Activated T-helper 1 cell treated with Interleukin-2 at 50 U/mL for 16 hours (primary cell): ENCODE measurements at regions not wholly inside any gene's neighbourhood (a gene's known extent, or its start where the extent isn't known, plus 50 kb on each side); places are given as distances from the start of the nearest gene placed in this dataset.

Experiments used
- DNase-seq: peaks from one replicate; pipeline ENCODE4 v3.0.0-alpha.2; 2020; ENCODE audit warnings: low read depth

GRCh38 chr10:129107525-129107924 lies 359.5 kb upstream of the MGMT start:
- DNase-seq, result no peak

GRCh38 chr10:129108378-129108777 lies 358.7 kb upstream of the MGMT start:
- no peak for DNase-seq

- DNase-seq, result no peak
Observed at GRCh38 chr10:129108994-129109393, 358.0 kb upstream of the MGMT start.

GRCh38 chr10:129110780-129111179 lies 356.3 kb upstream of the MGMT start:
- no peak for DNase-seq

- no peak for DNase-seq
Observed at GRCh38 chr10:129111922-129112321, 355.1 kb upstream of the MGMT start.

- no peak for DNase-seq
Observed at GRCh38 chr10:129114588-129114987, 352.5 kb upstream of the MGMT start.

- no peak for DNase-seq
Observed at GRCh38 chr10:129116371-129116770, 350.7 kb upstream of the MGMT start.

- no peak for DNase-seq
Observed at GRCh38 chr10:129120441-129120840, 346.6 kb upstream of the MGMT start.

GRCh38 chr10:129122846-129123245 lies 344.2 kb upstream of the MGMT start:
- DNase-seq, result no peak

GRCh38 chr10:129123428-129123827 lies 343.6 kb upstream of the MGMT start:
- no peak for DNase-seq

GRCh38 chr10:129126982-129127381 lies 340.1 kb upstream of the MGMT start:
- no peak for DNase-seq

GRCh38 chr10:129131457-129132132 lies 335.4 kb upstream of the MGMT start:
- DNase-seq, result no peak

- no peak for DNase-seq
Observed at GRCh38 chr10:129133856-129134255, 333.2 kb upstream of the MGMT start.

GRCh38 chr10:129134371-129134770 lies 332.7 kb upstream of the MGMT start:
- no peak for DNase-seq

- no peak for DNase-seq
Observed at GRCh38 chr10:129135624-129136023, 331.4 kb upstream of the MGMT start.

- no peak for DNase-seq
Observed at GRCh38 chr10:129136074-129136473, 331.0 kb upstream of the MGMT start.

GRCh38 chr10:129136951-129137350 lies 330.1 kb upstream of the MGMT start:
- DNase-seq, result no peak

GRCh38 chr10:129140921-129141885 lies 325.8 kb upstream of the MGMT start:
- DNase-seq, result no peak

- no peak for DNase-seq
Observed at GRCh38 chr10:129151281-129151680, 315.8 kb upstream of the MGMT start.

- no peak for DNase-seq
Observed at GRCh38 chr10:129156406-129156805, 310.6 kb upstream of the MGMT start.

- no peak for DNase-seq
Observed at GRCh38 chr10:129157185-129157584, 309.9 kb upstream of the MGMT start.

GRCh38 chr10:129161150-129161549 lies 305.9 kb upstream of the MGMT start:
- no peak for DNase-seq

- DNase-seq, result no peak
Observed at GRCh38 chr10:129163531-129163930, 303.5 kb upstream of the MGMT start.
